HT-29 (cell line): ENCODE measurements at regions not wholly inside any gene's neighbourhood (a gene's known extent, or its start where the extent isn't known, plus 50 kb on each side); places are given as distances from the start of the nearest gene placed in this dataset.
A peak's percentile ranks its signal among the peaks of the same experiment; 100 is the strongest.
"Not testable (repeated sequence)": the region's sequence is repeated elsewhere in the genome, so short reads cannot be mapped to it uniquely, and the experiment has no call there.

ENCODE experiments used
- DNase-seq: peaks from one replicate; pipeline ENCODE4 v3.0.0-alpha.2; 2015; ENCODE audit warnings: low spot score

DNA sequence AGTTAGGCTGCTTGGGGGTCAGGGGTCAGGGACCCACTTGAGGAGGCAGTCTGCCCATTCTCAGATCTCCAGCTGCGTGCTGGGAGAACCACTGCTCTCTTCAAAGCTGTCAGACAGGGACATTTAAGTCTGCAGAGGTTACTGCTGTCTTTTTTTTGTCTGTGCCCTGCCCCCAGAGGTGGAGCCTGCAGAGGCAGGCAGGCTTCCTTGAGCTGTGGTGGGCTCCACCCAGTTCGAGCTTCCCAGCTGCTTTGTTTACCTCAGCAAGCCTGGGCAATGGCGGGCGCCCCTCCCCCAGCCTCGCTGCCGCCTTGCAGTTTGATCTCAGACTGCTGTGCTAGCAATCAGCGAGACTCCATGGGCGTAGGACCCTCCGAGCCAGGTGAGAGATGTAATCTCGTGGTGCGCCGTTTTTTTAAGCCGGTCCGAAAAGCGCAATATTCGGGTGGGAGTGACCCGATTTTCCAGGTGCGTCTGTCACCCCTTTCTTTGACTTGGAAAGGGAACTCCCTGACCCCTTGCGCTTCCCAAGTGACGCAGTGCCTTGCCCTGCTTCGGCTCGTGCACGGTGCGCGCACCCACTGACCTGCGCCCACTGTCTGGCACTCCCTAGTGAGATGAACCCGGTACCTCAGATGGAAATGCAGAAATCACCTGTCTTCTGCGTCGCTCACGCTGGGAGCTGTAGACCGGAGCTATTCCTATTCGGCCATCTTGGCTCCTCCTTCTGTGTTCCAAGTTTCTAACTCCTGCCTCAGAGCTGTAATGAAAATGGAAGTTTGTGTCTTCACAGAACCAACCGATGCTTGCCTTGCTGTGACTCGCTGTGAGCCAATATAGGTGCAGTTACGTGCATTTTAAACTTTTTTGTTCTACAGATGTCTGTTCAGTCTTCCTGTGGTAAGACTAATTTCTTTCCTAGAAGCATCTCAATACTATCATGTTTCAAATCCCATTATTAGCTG lies 156.8 kb upstream of the RPS23 start:
- not testable (repeated sequence) for DNase-seq

GRCh38 chr5:82426464-82427154 lies 148.5 kb upstream of the RPS23 start:
- DNase-seq, result no peak

- DNase-seq, result no peak
Observed at GRCh38 chr5:82425591-82425990, 147.4 kb upstream of the RPS23 start.

- no peak for DNase-seq
Observed at GRCh38 chr5:82424211-82424610, 146.1 kb upstream of the RPS23 start.

DNA sequence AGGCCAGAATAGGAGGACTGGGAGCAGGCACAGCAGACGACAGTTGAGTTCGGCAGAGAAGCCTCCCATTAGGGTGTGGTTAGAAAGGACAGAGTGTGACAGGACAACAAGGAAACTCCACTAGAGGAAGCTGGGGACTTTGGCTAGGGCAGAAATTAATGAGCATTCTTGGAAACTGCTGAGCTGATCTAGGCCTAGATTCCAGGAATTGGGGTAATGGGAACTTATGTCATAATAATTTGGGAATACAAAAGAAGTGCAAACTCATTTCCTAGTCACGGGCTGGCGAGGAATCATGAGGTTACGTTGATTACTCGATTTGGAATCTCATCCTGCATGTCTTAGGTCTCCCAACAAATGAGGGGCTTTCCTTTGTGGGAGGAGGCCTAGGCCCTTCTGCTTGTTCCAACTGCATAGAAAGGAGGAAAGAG lies 144.6 kb upstream of the RPS23 start:
- no peak for DNase-seq

DNA sequence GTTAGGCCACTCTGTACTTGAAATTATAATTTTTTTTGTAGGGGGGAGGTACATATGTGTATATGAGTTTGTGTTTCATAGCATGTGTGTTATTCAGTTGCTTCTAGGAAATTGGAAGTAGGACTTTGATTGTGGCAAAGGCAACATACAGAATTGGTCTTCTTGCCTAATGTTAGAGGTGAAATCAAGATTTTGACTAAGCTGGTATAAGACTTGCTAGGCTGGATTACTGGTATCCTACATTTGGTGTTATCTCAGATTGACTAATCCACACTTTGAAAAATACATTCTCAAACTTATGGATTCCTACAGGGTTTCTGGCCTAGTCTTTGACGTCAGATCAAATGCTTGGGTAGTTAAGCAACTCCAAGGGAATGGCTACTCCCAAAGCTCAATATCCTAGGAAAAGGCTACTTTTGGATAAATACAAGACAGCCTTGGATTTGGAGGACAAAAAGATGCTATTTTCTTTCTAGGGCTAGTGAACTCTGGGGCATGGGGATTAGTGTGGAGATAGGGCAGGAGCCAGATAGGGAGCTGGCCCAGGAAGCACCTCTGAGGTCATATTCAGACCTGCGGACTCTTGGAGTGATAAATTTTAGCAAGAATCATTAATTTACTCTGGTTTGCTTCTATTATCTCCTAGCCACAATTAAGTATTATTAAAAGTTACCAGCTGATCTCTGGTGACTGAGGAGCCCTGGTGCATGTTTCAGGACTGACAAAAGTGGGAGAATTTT lies 144.0 kb upstream of the RPS23 start:
- no peak for DNase-seq

- DNase-seq, result peak; percentile 50
Observed at GRCh38 chr5:82421119-82421518, 143.0 kb upstream of the RPS23 start.

- DNase-seq, result not testable (repeated sequence)
Observed at GRCh38 chr5:82420524-82420923, 142.4 kb upstream of the RPS23 start.

DNA sequence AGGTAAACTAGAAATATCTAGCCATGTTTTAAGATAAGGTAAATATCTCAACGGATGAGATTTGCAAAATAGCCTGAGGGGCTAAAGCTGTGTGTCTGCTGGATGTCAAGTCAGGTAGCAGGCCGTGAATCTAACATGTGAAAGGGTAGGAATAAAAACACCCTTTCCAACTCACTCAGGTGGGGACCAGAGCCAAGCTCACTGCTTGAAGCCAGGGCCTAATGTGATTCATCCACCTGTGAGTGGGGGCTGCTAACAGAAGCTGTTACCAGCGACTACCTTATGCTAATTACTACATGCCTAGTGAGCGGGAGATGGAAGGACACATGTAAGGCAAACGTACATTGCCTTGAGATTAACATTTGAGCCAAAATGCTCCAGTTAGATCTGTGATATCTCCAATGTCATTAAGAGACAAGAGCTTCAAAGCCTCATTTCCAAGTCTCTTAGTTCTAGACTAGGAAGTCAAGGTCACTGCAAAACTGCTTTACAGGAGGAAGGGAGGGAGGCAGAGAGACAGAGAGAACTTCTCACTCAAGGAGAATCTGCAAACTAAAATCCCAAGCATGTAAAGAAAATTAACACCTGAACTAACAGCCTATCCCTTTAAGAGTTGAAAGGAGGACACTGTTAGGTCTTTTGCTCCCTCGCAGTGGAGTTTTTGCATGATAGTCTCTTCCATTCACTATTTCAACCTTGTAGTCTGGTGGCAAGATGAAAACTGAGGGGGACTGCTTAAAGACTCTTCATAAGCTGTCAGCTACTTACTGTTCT lies 141.6 kb upstream of the RPS23 start:
- no peak for DNase-seq

GRCh38 chr5:82418608-82418950 lies 140.4 kb upstream of the RPS23 start:
- DNase-seq, result no peak

DNA sequence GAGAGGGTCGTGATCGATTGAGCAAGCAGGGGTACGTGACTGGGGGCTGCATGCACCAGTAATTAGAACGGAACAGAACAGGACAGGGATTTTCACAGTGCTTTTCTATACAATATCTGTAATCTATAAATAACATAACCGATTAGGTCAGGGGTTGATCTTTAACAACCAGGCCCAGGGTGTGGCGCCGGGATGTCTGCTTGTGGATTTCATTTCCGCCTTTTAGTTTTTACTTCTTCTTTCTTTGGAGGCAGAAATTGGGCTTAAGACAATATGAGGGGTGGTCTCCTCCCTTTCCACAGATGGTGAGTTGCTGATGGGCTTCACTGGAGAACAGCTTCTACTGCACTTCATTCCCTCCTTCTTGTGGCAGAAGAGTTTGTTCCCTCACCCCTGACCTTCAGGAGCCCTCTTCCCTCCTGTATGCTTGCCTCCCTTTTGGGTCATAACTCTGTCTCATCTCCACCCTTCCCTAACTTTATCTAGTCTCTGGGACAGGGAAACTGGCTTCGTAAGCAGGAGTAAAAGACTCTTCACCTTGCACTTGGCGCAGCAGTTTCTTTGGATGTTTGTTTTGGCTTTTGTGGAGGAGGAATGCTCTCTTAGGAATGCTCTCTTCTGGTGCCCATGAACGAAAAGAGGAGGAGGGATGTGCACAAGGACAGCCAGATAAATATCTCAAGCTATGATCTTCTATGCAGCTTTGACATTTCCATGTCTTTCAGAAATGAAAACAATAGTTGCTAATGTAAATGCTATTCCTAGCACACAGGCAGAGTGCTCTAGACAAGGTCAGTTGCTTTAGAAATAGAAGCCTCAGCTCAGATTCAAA lies 139.8 kb upstream of the RPS23 start:
- no peak for DNase-seq

DNA sequence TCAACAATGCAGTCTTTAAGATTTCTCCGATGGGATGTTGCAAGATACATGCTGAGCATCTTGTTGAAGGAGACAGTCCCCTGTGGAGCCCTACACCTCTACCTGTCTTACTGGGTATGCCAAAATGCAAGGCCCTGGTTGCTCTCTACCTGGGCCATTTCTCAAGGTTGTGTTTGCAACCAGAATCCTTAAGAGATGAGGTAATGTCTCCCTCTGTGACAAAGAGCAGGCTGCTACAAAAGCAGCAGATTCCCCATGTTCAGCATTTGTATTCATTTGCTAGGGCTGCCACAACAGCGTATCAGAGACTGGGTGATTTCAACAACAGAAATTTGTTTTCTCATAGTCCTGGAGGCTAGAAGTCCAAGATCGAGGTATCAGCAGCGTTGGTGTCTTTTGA lies 138.4 kb upstream of the RPS23 start:
- no peak for DNase-seq

DNA sequence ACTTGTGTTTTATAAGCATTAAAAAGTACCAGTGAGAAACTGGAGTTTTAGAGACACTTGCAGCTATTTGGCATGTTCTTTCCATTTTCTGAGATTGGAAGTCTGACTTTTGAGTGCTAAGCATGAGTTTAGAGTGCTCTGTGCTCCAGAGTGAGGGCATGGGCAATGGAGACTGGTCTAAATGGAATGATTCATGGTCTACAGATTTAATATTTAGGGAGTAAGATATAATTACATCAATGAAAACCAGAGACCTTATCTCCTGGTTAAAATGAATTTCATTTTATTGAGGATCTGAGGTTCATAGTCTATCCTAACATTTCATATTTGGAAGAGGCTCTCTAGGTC lies 135.9 kb upstream of the RPS23 start:
- no peak for DNase-seq

GRCh38 chr5:82413302-82414040 lies 135.3 kb upstream of the RPS23 start:
- DNase-seq, result no peak

DNA sequence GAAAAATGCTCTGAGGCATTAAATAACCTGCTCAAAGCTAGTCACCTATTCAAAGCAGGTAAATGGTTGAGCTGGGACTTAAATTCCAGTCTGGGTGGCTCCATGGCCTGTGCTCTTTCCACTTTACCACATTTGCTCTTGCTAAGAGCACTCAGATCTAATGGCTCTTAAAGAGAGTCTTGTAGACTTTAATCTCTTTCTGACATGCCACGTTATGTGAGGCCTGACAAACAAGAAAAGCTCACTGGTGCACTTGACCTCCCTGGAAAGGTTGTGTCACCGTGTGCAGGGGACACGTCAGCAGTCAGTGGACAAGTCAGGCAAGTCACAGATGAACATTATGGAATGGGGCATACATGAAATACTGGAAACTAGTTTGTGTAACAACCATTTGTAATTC lies 129.9 kb upstream of the RPS23 start:
- DNase-seq, result no peak

GRCh38 chr5:82406205-82406773 lies 128.1 kb upstream of the RPS23 start:
- DNase-seq, result no peak

DNA sequence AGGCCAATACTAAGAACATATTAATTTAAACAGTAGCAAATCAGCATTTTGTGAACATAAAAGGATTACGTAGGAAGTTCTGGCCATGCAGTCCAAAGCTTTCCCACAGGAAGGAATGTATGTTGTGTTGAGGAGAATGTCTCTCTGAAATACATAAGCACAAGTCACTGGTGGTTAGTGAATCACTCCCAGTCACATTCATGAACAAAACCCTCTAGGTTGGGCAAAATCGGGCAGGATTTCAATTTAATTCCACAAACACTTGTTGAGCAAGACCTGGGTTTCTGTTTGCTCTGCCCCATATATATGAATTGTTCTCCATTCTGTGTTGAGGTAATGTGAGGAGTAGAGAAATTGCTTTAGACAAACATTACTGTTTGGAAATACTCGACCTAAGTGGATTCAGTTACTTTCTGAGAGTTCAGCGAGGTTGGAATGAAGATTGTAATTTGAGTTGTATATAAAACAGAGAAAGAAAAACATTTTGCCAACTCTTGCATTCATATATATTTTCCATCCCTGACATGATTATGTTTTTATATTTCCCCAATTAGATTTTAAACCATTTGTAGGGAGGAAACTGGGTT lies 127.6 kb upstream of the RPS23 start:
- no peak for DNase-seq

DNA sequence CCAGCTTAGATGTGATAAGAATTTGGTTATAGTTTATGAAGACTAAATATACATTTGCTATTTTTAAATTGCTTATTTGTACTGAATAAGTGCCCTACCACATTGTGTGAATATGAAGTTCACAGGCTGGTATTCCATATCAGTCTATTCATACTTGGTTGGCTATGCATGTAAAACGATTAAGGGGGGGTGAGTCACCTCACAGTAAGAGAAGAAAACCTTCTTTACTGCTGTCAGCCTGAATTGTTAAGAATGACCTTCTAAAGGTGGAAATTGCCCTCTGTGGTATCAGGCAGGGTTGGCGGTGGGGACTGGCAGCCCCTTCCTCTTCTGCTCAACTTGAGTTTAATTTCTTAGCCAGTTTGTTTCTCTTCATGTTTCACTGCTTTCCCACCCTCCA lies 127.0 kb upstream of the RPS23 start:
- DNase-seq, result no peak

- no peak for DNase-seq
Observed at GRCh38 chr5:82404382-82404945, 126.3 kb upstream of the RPS23 start.
